ENCODE measurements at regions not wholly inside any gene's neighbourhood (a gene's known extent, or its start where the extent isn't known, plus 50 kb on each side); places are given as distances from the start of the nearest gene placed in this dataset.
A peak's percentile ranks its signal among the peaks of the same experiment; 100 is the strongest.
"Not testable (repeated sequence)": the region's sequence is repeated elsewhere in the genome, so short reads cannot be mapped to it uniquely, and the experiment has no call there.

- TF ChIP-seq TAF1 (IDR thresholded peaks at IDR 0.05; ENCODE audit: low read depth, low read length) (no peak), SPI1 (IDR thresholded peaks at IDR 0.05; ENCODE audit: low read depth, low read length) (peak; percentile 88)
- FAIRE-seq, result no peak
- DNase-seq (ENCODE audit: insufficient read length, low spot score), result no peak
Observed at GRCh38 chr12:20097626-20098025, 270.7 kb upstream of the PDE3A start.

DNA sequence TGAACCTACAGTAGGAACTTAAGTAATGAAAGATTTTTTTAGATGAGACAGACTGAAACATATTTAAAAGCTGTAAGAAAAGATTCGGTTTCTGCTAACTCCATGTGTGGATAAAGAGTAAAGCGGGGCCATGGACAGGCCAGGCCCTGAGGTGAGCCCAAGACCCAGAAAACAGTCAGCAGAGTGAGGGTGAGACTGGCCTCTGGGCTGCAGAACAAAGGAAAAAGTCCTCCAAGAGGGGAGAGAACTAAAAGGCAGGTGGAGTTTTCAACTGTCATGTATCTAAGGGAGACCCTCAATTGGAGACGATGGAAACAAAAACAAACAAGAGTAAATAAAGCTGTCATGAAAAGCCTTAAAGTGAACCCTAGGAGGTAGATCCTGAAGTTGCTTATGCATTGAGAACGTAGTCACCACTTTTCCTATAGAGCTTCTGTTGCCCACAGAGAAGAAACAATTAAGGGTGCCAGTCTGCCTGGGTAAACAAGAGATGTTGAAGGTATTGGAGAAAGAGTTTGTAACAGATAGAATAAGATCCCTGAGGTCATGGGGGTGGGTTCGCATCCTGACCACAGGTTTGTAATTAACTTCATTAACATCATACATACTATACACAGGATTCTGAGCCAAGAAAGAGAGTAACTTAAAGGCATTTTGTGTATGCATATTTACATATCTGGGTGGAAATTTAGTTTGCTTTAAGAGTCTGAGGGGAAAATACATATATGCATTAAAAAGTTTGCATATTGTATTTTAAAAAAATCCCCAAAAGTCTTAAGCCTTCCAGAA, 268.7 kb upstream of the PDE3A start:
- no peak for FAIRE-seq
- no peak for TF ChIP-seq POLR2A (IDR thresholded peaks at IDR 0.05; ENCODE audit: low read depth, low read length)
- no peak for TF ChIP-seq POU2F2 (IDR thresholded peaks at IDR 0.05; ENCODE audit: low read depth, low read length)
- TF ChIP-seq PAX5 (IDR thresholded peaks at IDR 0.05; ENCODE audit: insufficient read depth, low read length, severe bottlenecking), result no peak
- no peak for TF ChIP-seq TAF1 (IDR thresholded peaks at IDR 0.05; ENCODE audit: low read depth, low read length)
- no peak for TF ChIP-seq SPI1 (IDR thresholded peaks at IDR 0.05; ENCODE audit: low read depth, low read length)
- no peak for TF ChIP-seq POLR2AphosphoS5 (IDR thresholded peaks at IDR 0.05; ENCODE audit: low read depth, low read length)
- DNase-seq (ENCODE audit: insufficient read length, low spot score), result no peak

DNA sequence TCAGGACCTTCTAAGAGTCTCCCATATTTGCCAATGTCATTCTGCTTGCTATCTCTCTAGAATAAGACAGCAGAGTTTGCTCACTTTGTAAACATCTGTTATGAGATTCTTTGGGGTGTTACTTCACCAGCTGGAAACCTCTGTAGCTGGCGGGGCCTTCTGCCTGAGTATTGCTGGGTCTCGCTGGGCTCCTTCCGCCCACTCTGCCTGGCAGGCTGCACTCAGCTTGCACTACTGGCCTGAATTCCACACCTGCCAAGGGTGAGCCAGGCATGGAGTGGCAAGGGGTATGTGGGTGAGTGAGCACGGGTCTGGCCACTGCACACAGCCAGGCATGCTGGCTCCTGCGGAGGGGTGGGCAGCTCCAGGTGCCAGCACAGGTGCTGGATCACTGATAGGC, 267.3 kb upstream of the PDE3A start:
- no peak for DNase-seq (ENCODE audit: insufficient read length, low spot score)
- FAIRE-seq, result no peak

DNA sequence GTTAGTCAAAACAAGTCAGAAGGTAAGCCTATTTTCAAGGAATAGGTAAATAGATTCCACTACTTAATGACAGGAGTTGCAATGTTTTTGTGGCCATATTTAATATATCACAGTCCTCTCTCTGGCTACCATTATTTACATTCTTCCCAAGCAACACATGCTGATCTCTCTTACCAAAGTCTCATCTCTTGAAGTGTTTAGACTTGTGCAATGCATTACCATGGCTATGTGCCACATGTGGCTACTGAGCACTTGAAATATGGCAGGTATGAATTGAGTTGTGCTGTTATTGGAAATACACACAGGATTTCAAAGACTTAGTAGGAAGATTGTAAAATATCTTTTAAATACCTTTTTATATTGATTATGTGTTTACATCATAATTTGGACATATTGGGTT, 262.4 kb upstream of the PDE3A start:
- no peak for DNase-seq (ENCODE audit: insufficient read length, low spot score)
- TF ChIP-seq POU2F2 (IDR thresholded peaks at IDR 0.05; ENCODE audit: low read depth, low read length) (no peak), POLR2A (IDR thresholded peaks at IDR 0.05; ENCODE audit: low read depth, low read length) (no peak), POLR2AphosphoS5 (IDR thresholded peaks at IDR 0.05; ENCODE audit: low read depth, low read length) (no peak), PAX5 (IDR thresholded peaks at IDR 0.05; ENCODE audit: insufficient read depth, low read length, severe bottlenecking) (no peak), SPI1 (IDR thresholded peaks at IDR 0.05; ENCODE audit: low read depth, low read length) (no peak)
- FAIRE-seq, result no peak

More for the DNA sequence above, 267.3 kb upstream of the PDE3A start:
- TF ChIP-seq POU2F2 (IDR thresholded peaks at IDR 0.05; ENCODE audit: low read depth, low read length), result no peak
- TF ChIP-seq POLR2AphosphoS5 (IDR thresholded peaks at IDR 0.05; ENCODE audit: low read depth, low read length), result no peak
- TF ChIP-seq TAF1 (IDR thresholded peaks at IDR 0.05; ENCODE audit: low read depth, low read length), result no peak
- no peak for TF ChIP-seq POLR2A (IDR thresholded peaks at IDR 0.05; ENCODE audit: low read depth, low read length)
- TF ChIP-seq PAX5 (IDR thresholded peaks at IDR 0.05; ENCODE audit: insufficient read depth, low read length, severe bottlenecking), result no peak
- TF ChIP-seq SPI1 (IDR thresholded peaks at IDR 0.05; ENCODE audit: low read depth, low read length), result no peak

- TF ChIP-seq POLR2AphosphoS5 (IDR thresholded peaks at IDR 0.05; ENCODE audit: low read depth, low read length) (no peak), PAX5 (IDR thresholded peaks at IDR 0.05; ENCODE audit: insufficient read depth, low read length, severe bottlenecking) (no peak), TAF1 (IDR thresholded peaks at IDR 0.05; ENCODE audit: low read depth, low read length) (no peak), POU2F2 (IDR thresholded peaks at IDR 0.05; ENCODE audit: low read depth, low read length) (no peak), SPI1 (IDR thresholded peaks at IDR 0.05; ENCODE audit: low read depth, low read length) (no peak), POLR2A (IDR thresholded peaks at IDR 0.05; ENCODE audit: low read depth, low read length) (no peak)
- DNase-seq (ENCODE audit: insufficient read length, low spot score) (no peak), FAIRE-seq (no peak)
Observed at GRCh38 chr12:20109676-20110075, 258.7 kb upstream of the PDE3A start.

- not testable (repeated sequence) for FAIRE-seq; DNase-seq (ENCODE audit: insufficient read length, low spot score)
Observed at GRCh38 chr12:20115371-20115770, 253.0 kb upstream of the PDE3A start.

GRCh38 chr12:20119596-20120402, 248.5 kb upstream of the PDE3A start:
- no peak for TF ChIP-seq POLR2AphosphoS5 (IDR thresholded peaks at IDR 0.05; ENCODE audit: low read depth, low read length)
- no peak for TF ChIP-seq TAF1 (IDR thresholded peaks at IDR 0.05; ENCODE audit: low read depth, low read length)
- no peak for TF ChIP-seq PAX5 (IDR thresholded peaks at IDR 0.05; ENCODE audit: insufficient read depth, low read length, severe bottlenecking)
- no peak for TF ChIP-seq POU2F2 (IDR thresholded peaks at IDR 0.05; ENCODE audit: low read depth, low read length)
- no peak for TF ChIP-seq POLR2A (IDR thresholded peaks at IDR 0.05; ENCODE audit: low read depth, low read length)
- no peak for TF ChIP-seq SPI1 (IDR thresholded peaks at IDR 0.05; ENCODE audit: low read depth, low read length)
- FAIRE-seq, result no peak
- DNase-seq (ENCODE audit: insufficient read length, low spot score), result no peak

GRCh38 chr12:20120403-20120725, 248.0 kb upstream of the PDE3A start:
- TF ChIP-seq TAF1 (IDR thresholded peaks at IDR 0.05; ENCODE audit: low read depth, low read length) (no peak), PAX5 (IDR thresholded peaks at IDR 0.05; ENCODE audit: insufficient read depth, low read length, severe bottlenecking) (no peak), POLR2A (IDR thresholded peaks at IDR 0.05; ENCODE audit: low read depth, low read length) (no peak), POLR2AphosphoS5 (IDR thresholded peaks at IDR 0.05; ENCODE audit: low read depth, low read length) (no peak)
- FAIRE-seq (no peak), DNase-seq (ENCODE audit: insufficient read length, low spot score) (no peak)

- no peak for DNase-seq (ENCODE audit: insufficient read length, low spot score)
- no peak for FAIRE-seq
- TF ChIP-seq POU2F2 (IDR thresholded peaks at IDR 0.05; ENCODE audit: low read depth, low read length) (no peak), POLR2A (IDR thresholded peaks at IDR 0.05; ENCODE audit: low read depth, low read length) (no peak), SPI1 (IDR thresholded peaks at IDR 0.05; ENCODE audit: low read depth, low read length) (no peak), PAX5 (IDR thresholded peaks at IDR 0.05; ENCODE audit: insufficient read depth, low read length, severe bottlenecking) (no peak), POLR2AphosphoS5 (IDR thresholded peaks at IDR 0.05; ENCODE audit: low read depth, low read length) (no peak), TAF1 (IDR thresholded peaks at IDR 0.05; ENCODE audit: low read depth, low read length) (no peak)
Observed at GRCh38 chr12:20122274-20122673, 246.1 kb upstream of the PDE3A start.

- FAIRE-seq, result no peak
- no peak for DNase-seq (ENCODE audit: insufficient read length, low spot score)
- TF ChIP-seq SPI1 (IDR thresholded peaks at IDR 0.05; ENCODE audit: low read depth, low read length) (no peak), POLR2AphosphoS5 (IDR thresholded peaks at IDR 0.05; ENCODE audit: low read depth, low read length) (no peak)
Observed at GRCh38 chr12:20123465-20123864, 244.9 kb upstream of the PDE3A start.

Data from GM12891 (cell line).